B cell (primary cell): ENCODE measurements at regions not wholly inside any gene's neighbourhood (a gene's known extent, or its start where the extent isn't known, plus 50 kb on each side); places are given as distances from the start of the nearest gene placed in this dataset.
"Not testable (repeated sequence)": the region's sequence is repeated elsewhere in the genome, so short reads cannot be mapped to it uniquely, and the experiment has no call there.

Source experiments
- ATAC-seq: fragments of 200-7000 bp; cut with Tn5 transposase; one replicate; pipeline ENCODE4 v1.10.0; 2021; ENCODE audit warnings: low read depth, mild to moderate bottlenecking, moderate number of reproducible peaks, moderate library complexity
- CTCF ChIA-PET: fragments of 350-600 bp; sonication (Branson Sonifier 250); formaldehyde crosslinking; loops from one replicate; lab custom pipeline; 2021; ENCODE audit warnings: antibody characterized with exemption, inconsistent platforms; lab: Charles Lee
- POLR2A ChIA-PET: fragments of 350-600 bp; sonication (Branson Sonifier 250); formaldehyde crosslinking; loops from one replicate; lab custom pipeline; 2021; ENCODE audit warnings: antibody characterized with exemption; lab: Charles Lee
- DNase-seq: peaks from one replicate; pipeline ENCODE4 v3.0.0; 2013
- H2AFZ ChIP-seq: 2 replicates; pipeline ENCODE4 v1.6.1; 2012; ENCODE audit warnings: mild to moderate bottlenecking, low read depth, low read length; ENCODE audit not compliant: insufficient read depth, poor library complexity, severe bottlenecking
- H3K27ac ChIP-seq, 2 donors: 1 replicate in 1 of 2; 2 replicates in 1 of 2; pipeline ENCODE4 v1.5.1; 2012 to 2013; ENCODE audit warnings: low read length in 2 of 2, mild to moderate bottlenecking in 2 of 2, moderate library complexity in 1 of 2
- H3K27me3 ChIP-seq, 4 experiments: fragments of 200-600 bp in 1 of 4; sonication (generic) in 1 of 4; replicated peaks in 1 of 4; 1 replicate in 2 of 4; 2 replicates in 2 of 4; pipeline versions ENCODE4 v1.6.1 to v1.7.0; 2013 to 2016; ENCODE audit warnings: low read length in 3 of 4, mild to moderate bottlenecking in 2 of 4, mixed read lengths in 1 of 4, moderate library complexity in 1 of 4; ENCODE audit not compliant: insufficient read depth in 4 of 4, control insufficient read depth in 3 of 4; ENCODE audit errors: control extremely low read depth in 1 of 4
- H3K36me3 ChIP-seq, 2 experiments: replicated peaks in 1 of 2; 1 replicate in 1 of 2; 2 replicates in 1 of 2; pipeline versions ENCODE4 v1.6.1 to v1.7.1; 2013; ENCODE audit warnings: low read length in 1 of 2; ENCODE audit not compliant: insufficient read depth in 2 of 2, control insufficient read depth in 1 of 2; ENCODE audit errors: control extremely low read depth in 1 of 2, extremely low read depth in 1 of 2
- H3K4me1 ChIP-seq, 2 donors: fragments of 200-600 bp in 1 of 2; sonication (generic) in 1 of 2; 1 replicate in 1 of 2; 2 replicates in 1 of 2; pipeline versions ENCODE4 v1.5.1 to v1.6.1; 2013 to 2017; ENCODE audit warnings: low read length in 2 of 2; ENCODE audit not compliant: control insufficient read depth in 2 of 2, insufficient read depth in 2 of 2
- H3K4me2 ChIP-seq: replicated peaks from 2 replicates; pipeline ENCODE3; 2012; ENCODE audit warnings: mild to moderate bottlenecking, low read depth, low read length; ENCODE audit not compliant: poor library complexity, severe bottlenecking
- H3K4me3 ChIP-seq, 5 experiments: fragments of 200-600 bp in 1 of 5; sonication (generic) in 1 of 5; 1 replicate in 3 of 5; 2 replicates in 2 of 5; pipeline versions ENCODE4 v1.5.1 to v1.7.0; 2011 to 2016; ENCODE audit warnings: low read length in 4 of 5, mild to moderate bottlenecking in 4 of 5, low read depth in 2 of 5, control low read depth in 1 of 5, moderate library complexity in 1 of 5; ENCODE audit not compliant: insufficient read depth in 1 of 5; ENCODE audit errors: control extremely low read depth in 1 of 5, extremely low read depth in 1 of 5
- H3K79me2 ChIP-seq: fragments of 200-600 bp; sonication (generic); one replicate; pipeline ENCODE4 v1.6.0; 2016; ENCODE audit warnings: low read length; ENCODE audit not compliant: control insufficient read depth, insufficient read depth
- H3K9ac ChIP-seq: fragments of 200-600 bp; sonication (generic); 2 replicates; pipeline ENCODE4 v1.6.1; 2017; ENCODE audit warnings: mild to moderate bottlenecking, low read length, moderate library complexity
- H3K9me3 ChIP-seq, 3 donors: one replicate each; pipeline versions ENCODE4 v1.6.1 to v1.7.1; 2013; ENCODE audit warnings: low read length in 2 of 3; ENCODE audit not compliant: control insufficient read depth in 2 of 3, insufficient read depth in 1 of 3; ENCODE audit errors: control extremely low read depth in 1 of 3
- H4K20me1 ChIP-seq: 2 replicates; pipeline ENCODE4 v1.6.0; 2012; ENCODE audit warnings: mild to moderate bottlenecking, low read length; ENCODE audit not compliant: insufficient read depth, control insufficient read depth, poor library complexity, severe bottlenecking
- H3K27ac Mint-ChIP-seq: one replicate; pipeline ENCODE4 v1.8.0; 2021; ENCODE audit warnings: mixed read lengths
- H3K27me3 Mint-ChIP-seq: one replicate; pipeline ENCODE4 v1.8.0; 2021; ENCODE audit warnings: mixed read lengths
- H3K4me1 Mint-ChIP-seq: one replicate; pipeline ENCODE4 v1.8.0; 2021; ENCODE audit warnings: mixed read lengths
- H3K4me3 Mint-ChIP-seq: one replicate; pipeline ENCODE4 v1.8.0; 2021; ENCODE audit warnings: mixed read lengths
- H3K9me3 Mint-ChIP-seq: one replicate; pipeline ENCODE4 v1.8.0; 2022; ENCODE audit warnings: mixed read lengths; ENCODE audit not compliant: insufficient read depth
- CTCF ChIP-seq: fragments of 200-600 bp; IDR thresholded peaks from one replicate; pipeline ENCODE4 v1.8.0; 2022; ENCODE audit warnings: antibody characterized with exemption, mild to moderate bottlenecking
- EZH2 ChIP-seq: IDR thresholded peaks from 2 replicates; pipeline ENCODE4 v1.6.1; 2012; ENCODE audit warnings: borderline replicate concordance, low read depth, mild to moderate bottlenecking, moderate library complexity, low read length; ENCODE audit not compliant: insufficient read depth, poor library complexity, severe bottlenecking
- whole genome bisulfite sequencing: methylation state at CpG from one replicate; pipeline ENCODE4 v1.1.5; 2013; ENCODE audit warnings: missing lambda C conversion rate; ENCODE audit not compliant: insufficient coverage; 5-methylcytosine and 5-hydroxymethylcytosine counted together
- intact Hi-C: fragments of 100-400 bp; cut with micrococcal nuclease; formaldehyde crosslinking; loops from one replicate; pipeline ENCODE4 v1.10.0; 2022

GRCh38 chr3:135598597-135598996 is 366.9 kb upstream of the PPP2R3A start:
- POLR2A ChIA-PET = no interaction called here
- Histone ChIP-seq H3K9ac (no peak overlapping the region), H3K4me3 (no peak overlapping the region), H3K36me3 (no peaks in the 10 kb centered on the region), H3K4me2 (no peak overlapping the region), H3K27ac (no peak overlapping the region), H3K27me3 (no peaks in the 10 kb centered on the region), H3K9me3 (no peaks in the 10 kb centered on the region), H2AFZ (no peak overlapping the region), H4K20me1 (no peaks in the 10 kb centered on the region), H3K79me2 (no peaks in the 10 kb centered on the region), H3K4me1 (no peaks in the 10 kb centered on the region)
- WGBS = no CpG with 5 or more reads among the region's 2 CpGs
- Mint-ChIP-seq H3K27me3 (peaks cover 3% of the 10 kb centered on the region), H3K27ac (no peak overlapping the region), H3K4me1 (no peaks in the 10 kb centered on the region), H3K4me3 (no peak overlapping the region), H3K9me3 (no peaks in the 10 kb centered on the region)
- intact Hi-C loops = no loop called here
- TF ChIP-seq EZH2 = no peak
- TF ChIP-seq CTCF = no peak
- CTCF ChIA-PET = no interaction called here
- no peak for DNase-seq
- no peak for ATAC-seq

DNA sequence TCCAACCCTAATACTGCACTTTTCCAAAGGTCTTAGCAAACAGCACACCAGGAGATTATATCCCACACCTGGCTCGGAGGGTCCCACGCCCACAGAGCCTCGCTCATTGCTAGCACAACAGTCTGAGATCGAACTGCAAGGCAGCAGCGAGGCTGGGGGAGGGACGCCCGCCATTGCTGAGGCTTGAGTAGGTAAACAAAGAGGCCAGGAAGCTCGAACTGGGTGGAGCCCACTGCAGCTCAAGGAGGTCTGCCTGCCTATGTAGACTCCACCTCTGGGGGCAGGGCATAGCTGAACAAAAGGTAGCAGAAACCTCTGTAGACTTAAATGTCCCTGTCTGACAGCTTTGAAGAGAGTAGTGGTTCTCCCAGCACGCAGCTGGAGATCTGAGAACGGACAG is 361.0 kb upstream of the PPP2R3A start:
- H3K27me3 Mint-ChIP-seq, POLR2A ChIA-PET: not testable (repeated sequence)

More for the DNA sequence above, 361.0 kb upstream of the PPP2R3A start:
- H3K4me3 Mint-ChIP-seq, DNase-seq, intact Hi-C loops, H3K79me2 ChIP-seq, CTCF ChIA-PET, H3K9ac ChIP-seq, H3K27me3 ChIP-seq, H3K27ac Mint-ChIP-seq, ATAC-seq, H3K9me3 ChIP-seq, H3K4me3 ChIP-seq, H4K20me1 ChIP-seq, H3K27ac ChIP-seq, H2AFZ ChIP-seq, H3K4me2 ChIP-seq, H3K9me3 Mint-ChIP-seq, H3K4me1 ChIP-seq, H3K4me1 Mint-ChIP-seq, H3K36me3 ChIP-seq: not testable (repeated sequence)
- 82% methylated on average over 6 of the region's 10 CpGs for WGBS
